Body of pancreas (tissue), 4 donors: ENCODE measurements at regions not wholly inside any gene's neighbourhood (a gene's known extent, or its start where the extent isn't known, plus 50 kb on each side); places are given as distances from the start of the nearest gene placed in this dataset.

Experiments used
- ATAC-seq: fragments of 150-250 bp; one replicate; pipeline ENCODE4 v1.9.1; 2016
- DNase-seq, 4 donors: peaks; one replicate each; pipeline ENCODE4 v3.0.0-alpha.2; 2019
- H3K27ac ChIP-seq, 4 donors: fragments of 200-600 bp; sonication (generic); 1 replicate in 3 of 4; 2 replicates in 1 of 4; pipeline versions ENCODE4 v1.5.1 to v1.6.1; 2016 to 2019; ENCODE audit warnings: mild to moderate bottlenecking in 1 of 4, mixed read lengths in 1 of 4, moderate library complexity in 1 of 4
- H3K27me3 ChIP-seq, 2 donors: fragments of 200-600 bp; sonication (generic); one replicate each; pipeline ENCODE4 v1.6.0; 2016; ENCODE audit warnings: mild to moderate bottlenecking in 1 of 2
- H3K36me3 ChIP-seq, 2 donors: fragments of 200-600 bp; sonication (generic); replicated peaks in 1 of 2; 2 replicates each; pipeline ENCODE4 v1.5.1; 2016; ENCODE audit warnings: low read depth in 2 of 2; ENCODE audit not compliant: insufficient read depth in 1 of 2
- H3K4me1 ChIP-seq: fragments of 200-600 bp; sonication (generic); one replicate; pipeline ENCODE4 v1.6.0; 2016
- H3K4me3 ChIP-seq, 2 donors: fragments of 200-600 bp; sonication (generic); 1 replicate in 1 of 2; 2 replicates in 1 of 2; pipeline ENCODE4 v1.5.1; 2016 to 2019
- H3K9me3 ChIP-seq, 3 donors: fragments of 200-600 bp; sonication (generic); 1 replicate in 2 of 3; 2 replicates in 1 of 3; pipeline ENCODE4 v1.5.1; 2016
- CTCF ChIP-seq, 7 experiments: fragments of 450-650 bp in 4 of 7; fragments of 200-600 bp in 3 of 7; sonication (generic) in 3 of 7; IDR thresholded peaks; one replicate each; pipeline ENCODE4 v1.5.1; 2016 to 2019; ENCODE audit warnings: antibody characterized with exemption in 7 of 7
- POLR2A ChIP-seq, 3 donors: fragments of 450-650 bp; IDR thresholded peaks; one replicate each; pipeline ENCODE4 v1.6.1; 2016; ENCODE audit warnings: antibody characterized with exemption in 3 of 3, mild to moderate bottlenecking in 2 of 3
- WGBS, 2 donors: methylation state at CpG; one replicate each; pipeline ENCODE4 v1.1.5; 2017; 5-methylcytosine and 5-hydroxymethylcytosine counted together
- intact Hi-C: fragments of 100-400 bp; cut with DNase I; formaldehyde crosslinking; loops from one replicate; pipeline ENCODE4 v1.15.1; 2023

GRCh38 chr12:88328090-88328489 is 186.0 kb downstream of the TMTC3 start:
- intact Hi-C loops: no loop called here

GRCh38 chr12:88329833-88330232 is 187.7 kb downstream of the TMTC3 start:
- Histone ChIP-seq H3K9me3 (no peaks in the 10 kb centered on the region), H3K27me3 (no peaks in the 10 kb centered on the region), H3K36me3 (no peaks in the 10 kb centered on the region), H3K27ac (no peak overlapping the region), H3K4me1 (peaks cover 7% of the 10 kb centered on the region), H3K4me3 (no peak overlapping the region)
- intact Hi-C loops: no loop called here
- TF ChIP-seq CTCF (IDR thresholded peaks at IDR 0.05) (no peak), POLR2A (IDR thresholded peaks at IDR 0.05) (no peak)
- ATAC-seq: no peak
- no peak for DNase-seq

More at GRCh38 chr12:88328090-88328489, 186.0 kb downstream of the TMTC3 start:
- ATAC-seq (no peak), DNase-seq (no peak)
- no peaks in the 10 kb centered on the region for H3K36me3 ChIP-seq
- no peak overlapping the region for H3K4me3 ChIP-seq
- 69 to 71% methylated on average over 3 of the region's 3 CpGs for WGBS, 2 donors
- TF ChIP-seq POLR2A (IDR thresholded peaks at IDR 0.05) (no peak), CTCF (IDR thresholded peaks at IDR 0.05) (no peak)
- H3K27me3 ChIP-seq: no peaks in the 10 kb centered on the region
- H3K27ac ChIP-seq: no peak overlapping the region
- H3K9me3 ChIP-seq: no peaks in the 10 kb centered on the region
- no peaks in the 10 kb centered on the region for H3K4me1 ChIP-seq

GRCh38 chr12:88334271-88334670 is 192.2 kb downstream of the TMTC3 start:
- peaks cover 7% of the 10 kb centered on the region for H3K4me1 ChIP-seq
- intact Hi-C loops: no loop called here
- DNase-seq (peak in 3 of 4 donors; percentile 26 to 47 (median 40)), ATAC-seq (no peak)
- 62 to 67% methylated on average over 3 of the region's 3 CpGs for WGBS, 2 donors
- no peaks in the 10 kb centered on the region for H3K36me3 ChIP-seq
- no peaks in the 10 kb centered on the region for H3K9me3 ChIP-seq
- TF ChIP-seq CTCF (IDR thresholded peaks at IDR 0.05): no peak
- TF ChIP-seq POLR2A (IDR thresholded peaks at IDR 0.05): no peak
- no peaks in the 10 kb centered on the region for H3K27me3 ChIP-seq
- no peak overlapping the region for H3K4me3 ChIP-seq
- H3K27ac ChIP-seq: no peak overlapping the region

GRCh38 chr12:88336076-88336739 is 194.1 kb downstream of the TMTC3 start:
- Histone ChIP-seq H3K9me3 (no peaks in the 10 kb centered on the region), H3K27me3 (no peaks in the 10 kb centered on the region), H3K36me3 (no peaks in the 10 kb centered on the region), H3K4me1 (peaks cover 7% of the 10 kb centered on the region), H3K4me3 (no peak overlapping the region), H3K27ac (no peak overlapping the region)
- no peak for ATAC-seq
- intact Hi-C loops: no loop called here
- 76 to 77% methylated on average over 8 of the region's 8 CpGs for WGBS, 2 donors
- TF ChIP-seq CTCF (IDR thresholded peaks at IDR 0.05) (no peak), POLR2A (IDR thresholded peaks at IDR 0.05) (no peak)
- no peak for DNase-seq

- WGBS, 2 donors: 0% methylated on average over 1 of the region's 1 CpG
- no peak for TF ChIP-seq CTCF (IDR thresholded peaks at IDR 0.05)
- TF ChIP-seq POLR2A (IDR thresholded peaks at IDR 0.05): no peak
These were observed 196.4 kb downstream of the TMTC3 start for GRCh38 chr12:88338486-88338885.

More at GRCh38 chr12:88338486-88338885, 196.4 kb downstream of the TMTC3 start:
- no peak for DNase-seq
- intact Hi-C loops: no loop called here
- H3K36me3 ChIP-seq: no peaks in the 10 kb centered on the region
- no peak for ATAC-seq
- peaks cover 7% of the 10 kb centered on the region for H3K4me1 ChIP-seq
- H3K27me3 ChIP-seq: no peaks in the 10 kb centered on the region
- no peak overlapping the region for H3K27ac ChIP-seq
- no peak overlapping the region for H3K4me3 ChIP-seq
- no peaks in the 10 kb centered on the region for H3K9me3 ChIP-seq
